Stromal cell of bone marrow (primary cell): ENCODE measurements at regions not wholly inside any gene's neighbourhood (a gene's known extent, or its start where the extent isn't known, plus 50 kb on each side); places are given as distances from the start of the nearest gene placed in this dataset.

ENCODE experiments used
- DNase-seq: peaks from one replicate; pipeline ENCODE4 v3.0.0-alpha.2; 2012; ENCODE audit warnings: low read depth

DNA sequence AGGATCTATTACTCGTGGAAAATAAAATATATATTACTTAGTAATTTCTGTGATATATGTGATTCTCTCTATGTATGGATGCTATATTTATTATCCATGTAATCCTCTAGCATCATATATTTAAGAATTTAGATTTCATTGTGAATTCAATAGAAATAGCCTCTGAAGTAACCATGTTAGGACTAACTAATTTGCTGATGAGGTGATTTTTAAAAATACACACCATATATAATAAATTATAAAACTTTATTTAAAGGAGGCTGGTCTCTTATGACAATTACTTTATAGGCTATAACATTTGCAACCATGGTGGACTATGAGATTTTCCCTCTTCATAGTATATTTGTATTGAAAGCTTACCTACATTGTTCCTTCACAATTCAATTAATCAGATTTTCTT, 424.9 kb upstream of the MGAT4C start:
- no peak for DNase-seq

DNA sequence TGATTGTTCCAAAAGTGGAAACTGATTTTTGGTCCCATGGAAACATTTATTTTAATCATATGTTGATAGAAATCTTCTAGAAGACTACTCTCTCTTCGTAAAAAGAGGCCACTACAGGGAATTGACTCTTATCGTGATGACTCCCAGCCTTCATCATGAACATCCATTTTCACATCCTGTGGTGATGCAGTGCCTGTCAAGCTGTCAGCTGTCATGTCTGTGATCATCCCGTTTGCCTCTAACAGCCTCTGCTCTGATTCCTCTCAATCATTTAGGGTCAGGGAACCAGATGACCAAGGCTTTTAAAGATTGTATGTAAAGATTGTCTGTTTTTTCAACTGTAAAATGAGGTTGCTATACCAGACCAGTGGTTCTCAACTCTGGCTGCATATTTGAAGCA, 419.0 kb upstream of the MGAT4C start:
- DNase-seq, result no peak

DNA sequence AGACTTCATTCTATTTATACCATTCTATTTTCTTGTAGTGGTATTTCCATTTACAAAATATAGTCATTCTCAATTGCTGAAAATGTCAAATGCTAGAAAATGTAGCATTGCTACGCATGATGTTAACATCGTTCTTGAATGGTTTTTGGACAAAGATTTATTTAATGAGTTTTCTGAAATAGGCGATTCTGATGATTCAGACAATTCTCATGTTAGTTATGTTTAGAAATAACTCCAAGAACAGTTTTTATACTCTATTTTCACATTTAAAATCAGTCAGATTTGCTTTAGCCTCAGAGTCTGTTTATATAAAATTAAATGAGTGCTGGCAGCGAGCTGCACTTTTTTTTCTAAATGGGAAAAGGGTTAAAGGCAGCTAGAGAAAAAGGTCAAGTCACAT, 414.8 kb upstream of the MGAT4C start:
- no peak for DNase-seq

DNA sequence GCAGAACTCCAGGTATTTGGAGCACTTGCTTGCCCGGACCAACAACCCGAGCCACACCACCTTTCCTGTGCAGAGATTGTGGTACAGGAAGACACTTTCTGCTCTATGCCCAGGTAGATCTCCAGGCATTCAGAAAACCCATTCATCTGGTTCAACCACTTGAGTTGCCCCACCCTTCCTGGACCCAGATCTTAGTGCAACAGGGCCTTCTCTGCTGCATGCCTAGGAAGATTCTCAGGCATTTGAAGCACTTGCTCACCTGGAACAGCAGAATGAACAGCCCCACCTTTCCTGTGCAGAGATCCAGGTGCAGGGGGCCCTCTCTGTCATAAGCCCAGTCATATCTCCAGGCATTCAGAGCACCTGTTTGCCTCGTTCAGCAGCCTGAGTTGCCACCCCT, 412.8 kb upstream of the MGAT4C start:
- DNase-seq, result no peak

DNA sequence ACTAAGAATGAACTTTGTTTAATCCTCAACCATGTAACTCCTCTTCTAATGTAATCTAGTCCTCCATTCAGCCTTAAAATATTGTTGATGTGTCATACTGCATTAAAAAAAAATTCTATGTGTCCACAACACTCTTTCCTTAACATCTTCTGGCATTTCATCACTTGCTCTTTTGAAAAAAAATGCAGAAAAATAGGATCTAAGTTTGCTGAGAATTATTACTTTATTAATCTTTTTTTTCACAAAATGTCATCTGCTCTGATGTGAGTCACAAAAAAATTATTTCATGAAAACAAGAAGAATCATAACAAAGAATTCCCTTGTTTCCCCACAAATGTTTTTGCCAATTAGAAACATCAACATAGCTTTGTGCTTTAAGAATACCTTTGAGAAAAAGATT, 410.1 kb upstream of the MGAT4C start:
- peak; percentile 13 for DNase-seq

DNA sequence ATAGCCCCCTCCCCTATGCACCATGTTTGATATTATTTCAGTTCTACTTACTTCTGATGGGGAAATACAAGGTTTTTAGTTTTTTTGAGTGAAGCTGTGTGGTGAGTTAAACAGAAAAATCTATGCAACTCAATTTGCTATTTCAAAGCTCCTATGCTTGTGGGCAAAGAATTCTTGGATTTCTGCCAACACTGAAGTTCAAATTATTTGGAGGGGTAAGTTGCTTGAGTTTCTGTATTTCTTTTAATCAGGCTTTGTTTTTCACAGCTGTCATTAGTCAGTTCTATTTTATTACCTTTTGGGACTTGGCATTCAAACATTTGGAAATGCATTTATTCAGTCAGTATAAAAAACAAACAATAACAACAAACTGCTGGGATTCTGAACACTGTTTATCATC, 407.5 kb upstream of the MGAT4C start:
- DNase-seq, result no peak

DNA sequence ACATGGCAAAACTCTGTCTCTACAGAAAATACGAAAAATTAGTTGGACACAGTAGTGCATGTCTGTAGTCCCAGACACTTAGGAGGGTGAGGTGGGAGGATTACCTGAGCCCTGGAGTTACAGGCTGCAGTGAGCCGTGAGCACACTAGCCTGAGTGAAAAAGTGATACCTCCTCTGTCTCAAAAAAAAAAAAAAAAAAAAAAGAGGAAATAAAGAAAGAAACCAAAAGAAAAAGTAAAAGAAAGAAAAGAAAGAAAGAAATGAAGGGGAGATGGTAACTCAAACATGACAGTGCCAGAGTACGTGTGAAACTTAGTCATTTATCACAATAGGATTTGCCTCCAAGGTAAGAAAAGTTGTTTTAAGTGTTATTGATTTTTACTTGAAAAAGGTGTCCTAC, 407.0 kb upstream of the MGAT4C start:
- no peak for DNase-seq

DNA sequence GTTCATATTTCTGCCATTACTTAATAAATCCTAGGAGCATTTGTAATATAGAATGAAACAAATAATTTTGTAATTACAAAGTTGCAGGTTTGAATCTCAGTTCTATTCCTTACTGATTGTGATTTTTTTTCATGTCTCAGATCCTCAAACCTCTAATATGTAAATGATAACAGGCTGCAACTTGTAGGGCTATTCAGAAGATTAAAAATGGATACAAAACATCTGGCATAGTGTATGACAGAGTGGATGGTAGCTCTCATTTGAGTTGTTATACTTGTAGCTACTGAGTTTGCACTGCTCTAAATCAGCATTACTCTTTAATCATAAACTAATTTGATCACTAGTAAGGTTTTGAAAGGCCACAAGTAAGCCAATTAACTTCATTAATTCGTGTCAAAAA, 406.3 kb upstream of the MGAT4C start:
- DNase-seq, result no peak

DNA sequence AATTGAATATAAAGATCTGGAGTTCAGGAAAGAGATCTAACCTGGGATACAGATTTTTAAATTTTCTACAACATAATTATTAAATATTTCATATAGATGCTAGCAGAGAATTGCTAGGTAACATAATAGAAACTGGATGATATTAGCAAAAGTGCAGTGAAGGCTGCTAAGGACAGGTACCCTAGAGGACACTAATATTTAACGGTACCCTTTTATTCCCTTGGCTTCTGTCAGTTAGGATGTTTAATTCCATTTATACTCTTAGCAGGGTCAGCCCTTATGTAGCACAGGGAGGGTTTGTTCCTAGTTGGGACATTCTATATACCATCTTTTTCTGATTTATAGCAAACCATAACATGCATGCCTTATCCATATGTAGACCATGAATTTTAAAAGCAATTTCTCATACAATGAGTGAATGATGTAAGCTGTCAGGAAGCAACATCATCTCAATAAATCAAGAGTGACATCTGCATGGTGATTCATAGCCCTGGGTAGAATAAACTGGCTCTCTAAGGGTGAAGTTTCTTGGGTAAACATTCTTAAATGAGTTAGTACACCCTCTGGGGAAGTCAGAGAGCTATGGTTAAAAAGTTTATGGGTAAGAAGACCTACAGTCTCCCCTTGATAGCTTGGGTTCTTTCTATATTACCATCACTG, 404.4 kb upstream of the MGAT4C start:
- DNase-seq, result peak; percentile 76

DNA sequence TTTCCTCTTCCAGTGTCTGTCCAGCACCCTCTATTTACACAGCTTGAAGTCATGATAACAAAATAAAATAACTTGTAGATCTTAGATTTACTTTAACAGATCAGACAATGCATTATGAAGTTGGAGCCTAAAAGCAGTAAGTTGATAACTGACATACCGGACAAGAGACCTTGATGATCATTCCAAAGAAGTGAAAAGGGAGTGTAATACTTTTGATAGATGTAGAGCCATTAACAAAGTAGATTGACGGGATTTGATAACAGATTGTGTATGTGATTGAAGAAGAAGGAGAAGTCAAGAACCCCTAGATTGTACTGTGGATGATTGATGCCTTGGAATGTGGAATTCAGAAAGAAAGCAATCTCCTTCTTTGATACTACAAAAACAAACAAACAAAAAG, 403.8 kb upstream of the MGAT4C start:
- DNase-seq, result no peak

DNA sequence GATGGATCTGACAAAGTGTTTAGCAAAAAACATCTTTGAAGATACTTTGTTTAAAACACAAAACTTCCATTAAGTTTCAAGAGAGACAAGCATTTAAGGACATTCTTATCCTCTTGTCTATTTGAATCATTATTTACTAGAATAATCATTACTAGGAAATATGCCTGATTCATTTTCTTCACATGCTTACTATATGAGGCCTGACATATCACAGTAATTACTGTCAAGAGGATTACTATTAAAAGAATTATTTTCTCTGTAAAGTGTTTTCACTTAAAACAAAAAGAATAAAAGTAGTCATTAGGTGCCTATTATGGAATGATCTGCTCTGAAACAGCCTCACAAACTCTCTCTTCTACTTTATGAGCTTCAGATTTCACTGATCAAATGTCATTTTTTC, 402.1 kb upstream of the MGAT4C start:
- no peak for DNase-seq

DNA sequence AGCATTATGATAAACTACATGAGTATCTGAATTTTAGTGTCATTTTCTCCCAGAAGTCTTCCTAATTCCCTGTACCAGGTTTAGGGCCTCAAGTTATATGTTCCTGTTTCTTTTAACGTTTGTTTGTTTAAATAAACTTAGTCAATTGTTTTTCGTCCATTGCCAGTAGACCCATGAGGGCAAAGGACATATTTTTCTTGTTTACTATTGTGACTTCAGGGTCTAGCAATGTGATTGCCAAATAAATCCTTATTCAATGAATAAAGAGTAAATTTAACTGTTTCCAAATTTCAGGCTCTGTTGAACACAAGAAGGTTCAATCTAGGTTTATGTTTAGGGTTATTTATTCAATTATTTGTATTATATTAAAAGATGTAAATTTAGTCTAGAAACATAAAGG, 391.6 kb upstream of the MGAT4C start:
- no peak for DNase-seq

DNA sequence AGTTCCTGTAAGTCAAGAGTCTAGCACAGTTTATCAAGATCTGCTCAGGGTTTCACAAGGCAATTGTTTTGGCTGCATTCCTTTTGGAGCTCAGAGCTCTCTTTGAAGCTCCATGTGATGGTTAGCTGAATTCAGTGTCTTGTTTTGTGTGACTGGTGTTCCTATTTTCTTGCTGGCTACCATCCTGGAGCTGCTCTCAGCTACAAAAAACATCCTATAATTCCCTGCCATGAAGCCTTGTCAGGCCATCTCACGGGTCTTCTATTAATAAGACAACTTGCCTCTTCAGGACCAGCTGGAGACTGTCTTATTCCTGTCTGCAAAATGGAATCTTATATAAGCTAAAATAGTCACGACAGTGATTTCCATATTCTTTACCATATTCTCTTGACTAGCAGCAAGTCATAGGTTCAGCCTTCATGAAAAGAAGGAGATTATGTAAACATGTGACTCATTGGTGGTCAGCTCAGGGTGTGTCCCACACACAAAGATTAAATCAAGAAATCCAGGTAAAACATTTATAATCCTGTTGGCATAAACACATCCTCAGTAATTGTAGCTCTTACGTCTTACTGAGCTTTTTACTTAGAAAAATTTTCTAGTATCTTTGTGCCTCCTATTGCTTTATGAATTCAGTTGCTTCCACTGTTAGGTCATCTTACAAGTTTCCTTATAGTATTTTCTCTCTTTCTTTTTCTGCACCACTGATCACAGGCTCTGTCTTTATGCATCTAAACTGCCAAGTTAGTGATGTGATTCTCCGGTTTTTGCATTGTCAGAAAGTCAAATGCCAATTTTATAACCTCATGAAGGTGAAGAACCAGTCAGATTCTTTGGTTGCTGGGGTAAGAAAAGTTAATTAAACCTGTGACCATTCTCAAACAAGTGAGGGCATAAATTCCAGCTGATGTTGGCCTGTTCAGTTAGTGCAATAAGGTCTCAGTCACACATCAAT, 378.5 kb upstream of the MGAT4C start:
- no peak for DNase-seq

DNA sequence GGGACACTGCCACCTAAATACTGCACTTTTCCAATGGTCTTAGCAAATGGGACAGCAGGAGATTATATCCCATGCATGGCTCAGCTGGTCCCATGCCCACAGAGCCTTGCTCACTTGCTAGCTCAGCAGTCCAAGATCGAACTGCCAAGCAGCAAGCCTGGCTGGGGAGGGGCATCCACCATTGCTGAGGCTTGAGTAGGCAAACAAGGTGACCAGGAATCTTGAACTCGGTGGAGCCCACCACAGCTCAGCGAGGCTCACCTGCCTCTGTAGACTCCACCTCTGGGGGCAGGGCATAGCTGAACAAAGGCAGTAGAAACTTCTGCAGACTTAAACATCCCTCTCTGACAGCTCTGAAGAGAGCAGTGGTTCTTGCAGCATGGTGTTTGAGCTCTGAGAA, 370.8 kb upstream of the MGAT4C start:
- no peak for DNase-seq

DNA sequence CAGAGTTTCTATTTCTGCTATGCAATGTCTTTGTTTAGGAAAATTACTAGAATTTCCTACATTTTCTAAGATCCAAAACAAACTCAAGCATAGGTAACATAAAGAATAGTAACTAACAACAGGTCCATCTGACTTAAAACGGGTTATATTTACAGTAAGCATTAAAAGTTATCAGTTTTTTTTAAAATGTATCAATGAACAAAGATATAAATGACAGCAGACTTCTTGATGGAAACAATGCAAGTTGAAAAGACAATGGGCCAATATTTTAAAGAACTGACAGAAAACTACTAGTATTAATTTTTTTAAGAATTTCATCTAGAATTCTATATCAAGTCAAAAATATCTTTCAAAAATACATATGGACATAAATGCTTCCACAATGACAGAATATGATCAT, 367.1 kb upstream of the MGAT4C start:
- no peak for DNase-seq

DNA sequence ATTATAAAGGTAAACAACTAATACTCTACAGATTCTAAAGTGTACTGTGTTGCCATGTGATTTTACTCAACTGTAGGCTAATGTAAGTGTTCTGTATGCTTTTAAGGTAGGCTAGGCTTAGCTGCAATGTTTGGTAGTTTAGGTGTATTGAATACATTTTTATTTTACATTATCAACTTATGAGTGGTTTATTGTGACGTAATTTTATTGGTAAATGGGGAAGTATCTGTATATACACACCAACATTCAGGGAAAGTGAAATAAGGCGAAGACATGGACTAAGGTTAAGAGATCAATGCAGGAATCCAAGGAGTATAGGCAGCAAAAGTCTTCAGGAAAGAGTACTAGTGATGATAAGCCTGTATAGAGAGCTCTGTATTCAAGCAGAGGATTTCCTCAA, 365.8 kb upstream of the MGAT4C start:
- no peak for DNase-seq

DNA sequence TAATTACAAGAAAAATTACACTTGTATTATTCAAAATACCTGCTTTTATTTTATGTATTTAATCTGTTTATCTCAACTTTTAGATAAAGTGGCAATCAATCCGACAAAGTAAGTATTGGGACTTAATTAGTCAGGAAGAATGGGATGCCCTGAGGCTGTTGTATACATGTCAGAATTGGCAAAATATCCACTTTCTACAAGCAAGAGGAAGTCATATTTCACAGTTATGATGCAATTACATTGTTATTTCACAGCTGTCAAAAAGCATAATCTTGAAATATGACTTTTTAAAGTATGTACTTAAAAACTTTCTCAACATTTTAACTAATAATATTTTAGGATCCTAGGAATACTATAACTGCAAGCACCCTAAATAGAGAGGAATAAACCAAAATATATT, 357.1 kb upstream of the MGAT4C start:
- no peak for DNase-seq

DNA sequence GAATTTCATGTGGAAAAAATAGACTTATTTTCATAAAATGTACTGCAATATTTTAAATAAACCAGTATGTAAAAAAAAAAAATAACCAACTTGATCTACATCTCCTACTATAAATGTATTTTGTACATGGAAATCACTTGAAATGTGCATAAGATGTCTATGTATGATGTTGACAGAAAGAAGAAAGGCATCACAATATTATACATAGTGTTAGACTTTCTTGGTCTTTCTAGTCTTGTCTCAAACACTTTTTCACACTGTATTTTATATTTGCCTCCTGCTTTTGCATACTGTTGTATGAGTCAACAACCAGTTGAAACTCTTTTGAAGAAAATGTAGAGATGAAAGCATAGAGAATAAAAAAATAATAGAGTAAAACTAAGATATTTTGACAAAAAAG, 352.4 kb upstream of the MGAT4C start:
- DNase-seq, result no peak

DNA sequence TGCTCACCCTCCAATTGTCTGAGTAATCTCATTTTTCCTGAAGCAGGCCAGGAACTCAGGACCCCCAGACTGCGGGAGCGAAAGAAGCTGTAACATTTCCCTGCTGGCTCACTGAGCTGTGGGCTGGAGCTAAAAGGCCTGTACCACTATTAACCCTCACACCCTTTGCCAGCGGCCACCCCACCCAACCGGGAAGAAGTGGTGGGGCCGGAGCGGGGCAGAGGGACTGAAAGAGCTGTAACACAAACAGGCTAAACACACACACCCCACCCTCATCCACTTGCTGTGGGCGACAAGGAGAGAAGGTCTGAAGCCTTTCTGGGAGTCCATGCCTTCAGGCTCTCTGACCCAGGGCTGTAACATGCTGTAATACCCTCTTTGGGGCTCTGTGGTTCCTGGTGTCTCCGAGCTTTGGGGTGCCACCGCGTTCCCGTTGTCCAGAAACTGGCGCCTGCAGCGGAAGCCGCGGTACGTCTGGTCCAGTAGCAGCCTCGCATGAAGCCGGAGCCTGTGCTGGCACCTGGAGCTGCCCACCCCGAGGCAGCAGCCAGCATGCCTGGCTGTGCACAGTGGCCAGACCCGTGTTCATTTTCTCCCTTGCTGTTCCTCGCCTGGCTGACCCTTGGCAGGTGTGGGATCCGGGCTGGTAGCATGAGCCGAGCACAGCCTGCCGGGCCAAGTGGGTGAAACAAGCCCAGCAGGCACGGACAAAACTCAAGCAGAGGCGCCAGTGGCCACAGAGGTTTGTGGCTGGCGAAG, 345.5 kb upstream of the MGAT4C start:
- no peak for DNase-seq

DNA sequence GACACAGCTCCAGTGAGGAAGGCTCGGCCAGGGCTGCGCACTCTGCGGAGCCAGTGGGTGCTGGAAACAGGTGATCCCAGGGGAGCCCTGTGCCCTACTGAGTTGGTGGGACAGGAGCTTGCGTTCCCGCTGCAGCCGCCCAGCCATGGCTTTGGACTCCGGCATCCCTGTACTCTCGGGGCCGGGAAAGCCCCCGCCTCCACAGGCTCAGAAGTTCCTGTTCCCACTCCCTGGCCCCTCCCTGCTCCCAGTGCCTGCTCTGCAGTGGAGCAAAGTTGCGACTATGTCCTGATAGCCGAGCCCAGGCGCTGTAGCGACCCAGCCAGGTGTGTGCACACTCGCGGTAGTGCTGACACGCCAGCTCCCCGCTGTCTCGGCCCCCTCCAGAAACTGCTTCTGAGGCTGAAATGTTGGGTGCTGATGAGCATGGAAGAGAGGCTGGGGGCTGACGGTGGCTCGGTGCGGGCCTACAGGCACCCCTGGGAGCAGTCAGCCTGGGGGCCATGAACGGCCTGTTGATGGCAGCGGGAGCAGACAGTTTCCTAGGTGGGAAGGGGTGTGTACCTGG, 344.6 kb upstream of the MGAT4C start:
- no peak for DNase-seq

DNA sequence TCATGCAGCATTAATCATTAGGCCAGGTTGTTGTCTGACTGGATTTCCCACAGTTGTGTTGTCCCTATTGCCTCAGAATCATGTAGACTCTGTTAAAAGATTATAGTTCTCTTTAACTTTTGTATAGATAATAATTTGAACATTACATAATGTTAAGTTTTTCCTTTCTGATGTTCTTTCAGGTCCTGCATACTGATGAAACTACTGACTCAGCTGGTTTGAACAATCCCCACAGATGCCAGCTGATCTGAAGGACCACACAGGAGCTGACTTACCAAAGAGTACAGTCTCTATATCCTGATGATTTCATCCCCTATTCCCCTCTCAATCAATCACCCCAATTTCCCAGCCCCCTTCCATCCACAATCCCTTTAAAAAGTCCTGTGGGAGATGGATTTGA, 341.2 kb upstream of the MGAT4C start:
- DNase-seq, result no peak

DNA sequence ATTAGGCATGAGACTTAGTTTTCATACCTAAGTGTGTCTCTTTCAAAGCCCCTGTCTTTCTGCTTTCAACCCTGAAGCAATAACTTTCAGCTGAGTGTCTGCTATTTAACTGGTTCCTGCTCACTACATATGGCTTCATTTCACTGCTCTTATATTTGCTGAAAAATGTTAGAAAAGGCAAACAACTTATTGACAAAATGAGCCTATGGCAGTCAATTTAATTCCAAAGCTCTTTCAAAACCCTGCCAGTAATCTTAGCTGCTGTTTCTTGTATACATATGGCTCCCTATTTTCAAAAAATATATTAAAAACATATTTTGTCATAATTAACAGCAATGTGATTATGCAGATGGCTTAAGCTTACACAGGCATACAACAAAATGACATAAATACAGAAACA, 334.1 kb upstream of the MGAT4C start:
- no peak for DNase-seq

DNA sequence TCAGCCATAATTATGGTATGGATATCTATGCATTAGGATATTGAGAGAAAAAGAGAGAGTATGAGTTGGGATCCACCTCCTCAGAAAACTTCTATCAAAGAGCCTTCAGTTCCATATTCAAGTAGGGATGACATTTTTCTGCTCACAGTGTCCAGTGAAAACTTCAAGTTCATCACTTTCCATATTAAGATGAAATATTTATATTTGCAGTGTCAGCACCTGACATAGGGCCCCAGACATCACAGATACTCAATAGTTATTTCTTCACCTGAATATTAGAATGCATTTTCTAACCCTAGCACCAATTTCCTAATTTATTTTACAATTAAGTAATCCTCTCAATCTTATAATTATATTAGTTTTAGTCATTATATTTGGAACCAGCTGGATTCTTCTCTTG, 318.0 kb upstream of the MGAT4C start:
- DNase-seq, result no peak
